Endodermal cell (in vitro differentiated cells): ENCODE measurements at regions not wholly inside any gene's neighbourhood (a gene's known extent, or its start where the extent isn't known, plus 50 kb on each side); places are given as distances from the start of the nearest gene placed in this dataset.
A peak's percentile ranks its signal among the peaks of the same experiment; 100 is the strongest.
"Not testable (repeated sequence)": the region's sequence is repeated elsewhere in the genome, so short reads cannot be mapped to it uniquely, and the experiment has no call there.

Experiments
- DNase-seq: peaks from one replicate; pipeline ENCODE4 v3.0.0-alpha.2; 2017
- H3K27ac ChIP-seq: 2 replicates; pipeline ENCODE4 v1.5.1; 2013; ENCODE audit warnings: mild to moderate bottlenecking, low read depth, low read length, moderate library complexity
- H3K27me3 ChIP-seq: 2 replicates; pipeline ENCODE4 v1.6.1; 2013; ENCODE audit warnings: mild to moderate bottlenecking, low read length, moderate library complexity; ENCODE audit not compliant: insufficient read depth, control insufficient read depth, poor library complexity, severe bottlenecking
- H3K36me3 ChIP-seq: 2 replicates; pipeline ENCODE4 v1.7.0; 2013; ENCODE audit warnings: mild to moderate bottlenecking, low read length, moderate library complexity; ENCODE audit not compliant: control insufficient read depth, insufficient read depth
- H3K4me1 ChIP-seq: one replicate; pipeline ENCODE4 v1.7.0; 2013; ENCODE audit warnings: low read length; ENCODE audit not compliant: control insufficient read depth, insufficient read depth
- H3K4me3 ChIP-seq: 2 replicates; pipeline ENCODE4 v1.5.1; 2013; ENCODE audit warnings: mild to moderate bottlenecking, low read length, moderate library complexity
- H3K9ac ChIP-seq: 2 replicates; pipeline ENCODE4 v1.6.1; 2013; ENCODE audit warnings: mild to moderate bottlenecking, low read length, moderate library complexity; ENCODE audit not compliant: poor library complexity, severe bottlenecking; ENCODE audit errors: extremely low read depth
- H3K9me3 ChIP-seq: 2 replicates; pipeline ENCODE4 v1.6.1; 2013; ENCODE audit warnings: mild to moderate bottlenecking, low read length, moderate library complexity; ENCODE audit not compliant: control insufficient read depth
- H3K27ac Mint-ChIP-seq: 2 replicates; pipeline ENCODE4 v1.8.0; 2020; ENCODE audit warnings: mixed read lengths
- H3K27me3 Mint-ChIP-seq: 2 replicates; pipeline ENCODE4 v1.8.0; 2021; ENCODE audit warnings: mild to moderate bottlenecking, mixed read lengths; ENCODE audit not compliant: insufficient read depth
- H3K36me3 Mint-ChIP-seq: 2 replicates; pipeline ENCODE4 v1.8.0; 2020; ENCODE audit warnings: low read depth, mixed read lengths
- H3K4me1 Mint-ChIP-seq: 2 replicates; pipeline ENCODE4 v1.8.0; 2020; ENCODE audit warnings: mixed read lengths
- H3K4me3 Mint-ChIP-seq: 2 replicates; pipeline ENCODE4 v1.8.0; 2020; ENCODE audit warnings: mild to moderate bottlenecking, moderate library complexity, mixed read lengths
- H3K9me3 Mint-ChIP-seq: 2 replicates; pipeline ENCODE4 v1.8.0; 2020; ENCODE audit warnings: mild to moderate bottlenecking, mixed read lengths
- CTCF ChIP-seq: fragments of 200-600 bp; sonication (generic); conservative IDR thresholded peaks from 2 replicates; pipeline ENCODE4 v1.5.0; 2021; ENCODE audit warnings: antibody characterized with exemption, mild to moderate bottlenecking
- WGBS, 2 experiments: methylation state at CpG; one replicate each; pipeline versions ENCODE4 v1.1.5 to v1.1.7; 2013; ENCODE audit warnings: missing lambda C conversion rate in 2 of 2, mixed read lengths in 1 of 2; ENCODE audit not compliant: insufficient coverage in 1 of 2, insufficient read length in 1 of 2; 5-methylcytosine and 5-hydroxymethylcytosine counted together

DNA sequence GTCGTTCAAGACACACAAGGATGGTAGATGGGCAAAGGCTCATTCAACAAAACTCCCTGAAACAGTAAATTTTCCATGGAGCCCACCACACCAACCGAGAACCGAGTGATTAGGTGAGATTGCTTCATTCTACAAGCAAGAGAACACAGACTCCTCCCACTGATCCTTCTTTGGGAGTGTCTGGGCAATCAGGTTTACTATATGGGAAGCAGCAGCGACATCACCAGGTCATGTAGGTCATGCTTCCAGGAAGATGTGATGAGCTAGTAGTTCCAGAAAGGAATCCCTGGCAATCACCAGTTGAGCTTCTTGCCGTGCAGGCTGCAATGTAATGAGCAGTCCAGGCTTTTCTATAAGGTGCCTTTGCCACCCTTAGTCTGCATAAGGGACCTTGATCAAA, 152.8 kb upstream of the NUDT10 start:
- H3K4me3 ChIP-seq, H3K36me3 Mint-ChIP-seq, H3K27ac Mint-ChIP-seq, H3K9me3 ChIP-seq, H3K27me3 Mint-ChIP-seq, H3K4me3 Mint-ChIP-seq, H3K4me1 Mint-ChIP-seq, DNase-seq, H3K36me3 ChIP-seq, H3K4me1 ChIP-seq, H3K27me3 ChIP-seq, H3K9ac ChIP-seq, H3K27ac ChIP-seq: not testable (repeated sequence)
- peaks cover 41% of the 10 kb centered on the region for H3K9me3 Mint-ChIP-seq
- 83% methylated on average over 3 of the region's 5 CpGs; no CpG with 5 or more reads in 1 of the 2 experiments for WGBS, 2 experiments

DNA sequence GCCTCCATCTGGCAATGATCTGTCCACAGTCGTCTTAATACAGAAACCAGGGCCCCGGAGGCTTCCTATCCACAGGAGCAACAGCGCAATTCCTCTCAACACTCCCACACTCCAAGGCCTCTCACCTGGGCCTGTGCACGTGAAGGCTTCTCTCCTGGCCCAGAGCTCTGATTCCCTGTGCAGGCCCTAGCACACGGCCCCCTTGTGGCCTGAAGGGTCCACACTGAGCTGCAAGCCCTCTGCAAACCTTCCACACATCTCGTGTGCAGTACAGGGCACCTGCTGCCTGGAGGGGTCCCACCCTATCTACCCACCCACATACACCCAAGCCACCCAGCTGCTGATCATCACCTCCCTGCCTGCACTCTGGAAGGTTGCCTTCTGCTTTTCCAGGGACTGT, 150.1 kb upstream of the NUDT10 start:
- no peak overlapping the region for H3K4me3 ChIP-seq
- no peak overlapping the region for H3K9ac ChIP-seq
- TF ChIP-seq CTCF = peak; percentile 72
- H3K36me3 Mint-ChIP-seq = no peaks in the 10 kb centered on the region
- peak; percentile 69 for DNase-seq
- H3K4me1 ChIP-seq = no peaks in the 10 kb centered on the region
- H3K27ac ChIP-seq = no peak overlapping the region
- H3K27ac Mint-ChIP-seq = no peak overlapping the region
- H3K27me3 Mint-ChIP-seq = no peaks in the 10 kb centered on the region
- WGBS, 2 experiments = 67 to 80% methylated on average over 2 to 6 of the region's 6 CpGs
- no peaks in the 10 kb centered on the region for H3K4me1 Mint-ChIP-seq
- no peaks in the 10 kb centered on the region for H3K27me3 ChIP-seq
- no peaks in the 10 kb centered on the region for H3K9me3 ChIP-seq
- H3K9me3 Mint-ChIP-seq = peaks cover 32% of the 10 kb centered on the region
- H3K4me3 Mint-ChIP-seq = no peak overlapping the region
- no peaks in the 10 kb centered on the region for H3K36me3 ChIP-seq

DNA sequence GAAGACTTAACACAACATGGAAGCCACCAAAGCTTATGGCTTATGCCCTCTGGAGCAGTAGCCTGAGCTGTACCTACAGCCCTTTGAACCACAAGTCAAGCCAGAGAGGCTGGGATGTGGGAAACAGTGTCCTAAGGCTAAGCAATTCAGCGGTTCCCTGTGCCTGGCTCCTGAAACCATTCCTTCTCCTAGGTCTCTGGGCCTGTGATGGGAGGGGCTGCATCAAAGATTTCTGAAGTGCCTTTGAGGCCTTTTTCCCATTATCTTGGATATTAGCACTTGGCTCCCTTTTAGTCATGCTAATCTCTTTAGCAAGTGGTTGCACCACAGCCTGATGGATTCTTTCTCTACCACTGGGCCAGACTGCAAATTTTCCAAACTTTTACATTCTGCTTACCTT, 140.5 kb upstream of the NUDT10 start:
- 36% methylated on average over 1 of the region's 1 CpG; no CpG with 5 or more reads in 1 of the 2 experiments for WGBS, 2 experiments
- H3K9me3 Mint-ChIP-seq = peaks cover 70% of the 10 kb centered on the region
- H3K36me3 ChIP-seq = no peaks in the 10 kb centered on the region

More for the DNA sequence above, 140.5 kb upstream of the NUDT10 start:
- no peaks in the 10 kb centered on the region for H3K27me3 Mint-ChIP-seq
- no peak overlapping the region for H3K9ac ChIP-seq
- peak; percentile 48 for DNase-seq
- no peak overlapping the region for H3K4me3 Mint-ChIP-seq
- H3K36me3 Mint-ChIP-seq = peaks cover 14% of the 10 kb centered on the region
- no peak overlapping the region for H3K27ac Mint-ChIP-seq
- H3K4me3 ChIP-seq = no peak overlapping the region
- no peak overlapping the region for H3K27ac ChIP-seq
- no peaks in the 10 kb centered on the region for H3K27me3 ChIP-seq
- H3K9me3 ChIP-seq = no peaks in the 10 kb centered on the region
- no peak for TF ChIP-seq CTCF
- no peaks in the 10 kb centered on the region for H3K4me1 Mint-ChIP-seq
- H3K4me1 ChIP-seq = no peaks in the 10 kb centered on the region
